Fibroblast of villous mesenchyme (primary cell): ENCODE measurements at regions not wholly inside any gene's neighbourhood (a gene's known extent, or its start where the extent isn't known, plus 50 kb on each side); places are given as distances from the start of the nearest gene placed in this dataset.

Experiments
- DNase-seq: peaks from one replicate; pipeline ENCODE4 v3.0.0-alpha.2; 2010; ENCODE audit warnings: low read depth
- H3K4me3 ChIP-seq: 2 replicates; pipeline ENCODE4 v1.5.1; 2011; ENCODE audit warnings: low read depth, mild to moderate bottlenecking, low read length
- TF ChIP-seq, protein P1 (sequence below): IDR thresholded peaks from 2 replicates; pipeline ENCODE4 v1.5.1; 2012; ENCODE audit warnings: low read depth, mild to moderate bottlenecking, low read length; ENCODE audit not compliant: insufficient read depth

DNA sequence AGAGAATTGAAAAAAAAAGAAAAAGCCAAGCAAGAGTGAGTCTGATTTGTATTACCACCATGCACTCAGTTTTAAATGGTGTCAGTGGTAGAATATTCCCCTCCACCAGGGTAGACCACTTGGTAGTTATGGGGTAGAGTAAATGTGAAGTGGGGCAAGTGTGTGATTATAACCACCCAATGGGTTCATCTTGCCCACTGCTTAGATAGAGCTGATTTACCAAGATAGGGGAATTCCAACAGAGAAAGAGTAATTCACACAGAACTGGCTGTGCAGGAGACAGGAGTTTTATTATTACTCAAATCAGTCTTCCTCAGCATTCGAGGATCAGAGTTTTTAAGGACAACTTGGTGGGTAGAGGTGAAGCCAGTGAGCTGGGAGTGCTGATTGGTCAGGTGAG is 113.3 kb upstream of the RAI14 start:
- H3K4me3 ChIP-seq = no peak overlapping the region
- TF ChIP-seq, protein P1, sequence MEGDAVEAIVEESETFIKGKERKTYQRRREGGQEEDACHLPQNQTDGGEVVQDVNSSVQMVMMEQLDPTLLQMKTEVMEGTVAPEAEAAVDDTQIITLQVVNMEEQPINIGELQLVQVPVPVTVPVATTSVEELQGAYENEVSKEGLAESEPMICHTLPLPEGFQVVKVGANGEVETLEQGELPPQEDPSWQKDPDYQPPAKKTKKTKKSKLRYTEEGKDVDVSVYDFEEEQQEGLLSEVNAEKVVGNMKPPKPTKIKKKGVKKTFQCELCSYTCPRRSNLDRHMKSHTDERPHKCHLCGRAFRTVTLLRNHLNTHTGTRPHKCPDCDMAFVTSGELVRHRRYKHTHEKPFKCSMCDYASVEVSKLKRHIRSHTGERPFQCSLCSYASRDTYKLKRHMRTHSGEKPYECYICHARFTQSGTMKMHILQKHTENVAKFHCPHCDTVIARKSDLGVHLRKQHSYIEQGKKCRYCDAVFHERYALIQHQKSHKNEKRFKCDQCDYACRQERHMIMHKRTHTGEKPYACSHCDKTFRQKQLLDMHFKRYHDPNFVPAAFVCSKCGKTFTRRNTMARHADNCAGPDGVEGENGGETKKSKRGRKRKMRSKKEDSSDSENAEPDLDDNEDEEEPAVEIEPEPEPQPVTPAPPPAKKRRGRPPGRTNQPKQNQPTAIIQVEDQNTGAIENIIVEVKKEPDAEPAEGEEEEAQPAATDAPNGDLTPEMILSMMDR = no peak
- no peak for DNase-seq

DNA sequence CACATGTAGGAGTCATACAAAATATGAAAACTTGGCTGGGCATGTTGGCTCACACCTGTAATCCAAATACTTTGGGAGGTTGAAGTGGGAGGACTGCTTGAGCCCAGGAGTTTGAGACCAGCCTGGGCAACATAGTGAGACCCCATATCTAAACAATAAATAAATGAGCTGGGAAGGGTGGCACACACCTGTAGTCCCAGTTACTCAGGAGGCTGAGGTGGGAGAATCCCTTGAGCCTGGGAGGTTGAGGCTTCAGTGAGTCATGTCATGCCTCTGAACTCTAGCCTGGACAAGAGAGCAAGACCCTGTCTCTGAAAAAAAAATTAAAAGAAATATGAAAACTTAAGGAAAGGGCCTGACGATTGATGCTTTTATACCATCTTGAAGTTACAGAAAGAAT is 112.4 kb upstream of the RAI14 start:
- DNase-seq = no peak
- no peak overlapping the region for H3K4me3 ChIP-seq
- TF ChIP-seq, protein P1 = no peak

DNA sequence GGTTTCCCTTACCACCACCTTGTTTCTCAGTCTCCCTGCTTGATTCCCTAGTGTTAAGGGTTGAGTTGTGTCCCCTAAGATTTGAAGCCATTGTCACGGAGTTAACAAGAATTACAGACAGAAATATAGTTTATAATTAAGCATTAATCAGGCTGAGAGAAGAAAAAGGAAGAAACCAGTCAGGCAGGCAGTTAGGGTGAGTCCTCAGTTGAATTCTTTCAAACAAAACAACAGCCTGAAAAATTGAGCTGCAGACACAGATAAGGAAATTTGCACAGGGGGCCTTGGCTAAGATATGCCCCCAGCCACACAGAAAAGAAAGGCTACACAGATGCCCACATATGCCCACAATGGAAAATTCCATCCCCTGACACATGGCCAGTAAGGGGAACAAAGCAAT is 111.7 kb upstream of the RAI14 start:
- TF ChIP-seq, protein P1 = no peak
- DNase-seq = no peak
- no peak overlapping the region for H3K4me3 ChIP-seq

DNA sequence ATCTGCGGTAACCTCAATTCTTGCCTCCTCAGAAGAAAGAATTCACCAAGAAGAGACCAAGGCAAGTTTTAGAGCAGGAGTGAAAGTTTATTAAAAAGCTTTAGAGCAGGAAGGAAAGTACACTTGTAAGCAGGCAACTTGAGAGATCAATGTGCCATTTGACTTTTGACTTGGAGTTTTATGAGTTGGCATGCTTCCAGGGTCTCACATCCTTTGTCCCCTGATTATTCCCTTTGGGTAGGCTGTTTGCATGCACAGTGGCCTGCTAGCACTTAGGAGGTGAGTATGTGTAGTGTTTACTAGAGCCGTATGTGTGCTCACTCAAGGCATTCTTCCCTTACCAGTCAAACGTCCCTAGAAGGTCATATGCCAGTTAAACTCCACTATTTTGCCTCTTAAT is 111.0 kb upstream of the RAI14 start:
- no peak for DNase-seq
- no peak overlapping the region for H3K4me3 ChIP-seq
- TF ChIP-seq, protein P1 = no peak

DNA sequence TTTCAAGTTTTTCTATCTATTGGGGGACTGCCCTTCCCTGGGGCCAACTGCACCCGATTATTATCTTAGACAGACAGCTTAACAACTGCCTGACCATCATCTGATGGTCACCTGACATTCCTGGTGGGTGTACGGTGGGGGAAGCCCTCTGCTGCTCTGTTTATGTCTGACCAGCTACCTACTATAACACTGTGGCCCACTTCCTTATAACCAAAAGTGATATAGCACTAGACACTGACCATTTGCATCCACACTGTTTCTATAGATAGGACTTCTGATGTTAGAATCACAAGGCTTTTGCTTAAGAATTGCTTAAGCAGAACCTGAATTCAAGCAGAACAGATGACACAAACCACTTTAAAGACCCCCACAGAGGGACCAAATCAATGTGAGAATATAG is 110.5 kb upstream of the RAI14 start:
- DNase-seq = no peak
- no peak overlapping the region for H3K4me3 ChIP-seq
- TF ChIP-seq, protein P1 = no peak

DNA sequence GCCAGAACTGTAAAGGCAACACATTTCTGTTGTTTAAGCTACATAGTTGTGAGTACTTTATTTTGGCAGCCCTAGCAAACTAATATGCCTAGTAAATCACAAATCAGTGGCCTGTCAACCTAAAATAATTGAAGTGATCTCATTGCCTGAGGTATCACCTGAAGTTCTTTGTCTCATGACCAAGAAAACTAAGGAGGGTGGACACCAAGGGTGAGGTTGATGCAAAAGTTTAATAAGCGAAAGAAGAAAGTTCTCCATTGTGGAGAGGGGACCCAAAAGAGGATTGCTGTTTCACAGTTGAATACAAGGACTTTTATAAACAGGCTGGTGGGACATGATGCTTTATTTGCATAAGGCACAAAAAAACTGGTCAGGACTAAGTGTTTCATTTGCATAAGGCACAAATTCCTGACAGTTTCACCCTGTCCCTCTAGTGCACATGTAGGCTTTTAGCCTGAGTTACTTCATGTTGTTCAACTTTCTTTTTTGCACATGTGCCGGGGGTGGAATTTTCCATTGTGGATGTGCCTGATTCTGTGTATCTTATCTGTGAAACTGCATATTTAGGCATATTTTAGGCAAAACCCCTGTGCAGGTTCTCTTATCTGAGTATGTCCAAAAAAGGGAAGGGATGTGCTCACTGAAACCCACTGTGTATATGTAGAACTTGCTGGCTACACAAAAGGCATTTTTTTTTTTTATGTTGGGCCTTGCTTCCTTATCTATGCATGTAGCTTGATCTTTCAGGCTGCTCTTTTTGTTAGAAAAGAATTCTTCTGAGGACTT is 108.6 kb upstream of the RAI14 start:
- no peak overlapping the region for H3K4me3 ChIP-seq
- TF ChIP-seq, protein P1 = no peak
- DNase-seq = no peak

DNA sequence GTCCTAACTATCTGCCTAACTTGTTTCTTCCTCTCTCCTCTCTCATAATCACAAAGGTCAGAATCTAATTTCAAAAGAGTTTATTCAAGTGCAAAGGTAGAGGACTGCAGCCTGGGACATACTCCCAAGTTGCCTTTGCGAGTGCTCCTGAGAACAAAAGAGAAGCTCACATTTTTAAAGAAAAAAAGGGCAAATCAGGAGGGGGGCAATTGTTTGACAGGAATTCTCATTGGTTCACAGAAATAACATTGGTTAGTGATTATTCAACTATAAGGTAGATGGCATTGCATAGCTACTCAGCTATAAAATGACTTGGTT is 108.1 kb upstream of the RAI14 start:
- DNase-seq = no peak
- TF ChIP-seq, protein P1 = no peak
- no peak overlapping the region for H3K4me3 ChIP-seq
